H1 (cell line): ENCODE measurements at regions not wholly inside any gene's neighbourhood (a gene's known extent, or its start where the extent isn't known, plus 50 kb on each side); places are given as distances from the start of the nearest gene placed in this dataset.

Experiments used
- CTCF ChIA-PET: fragments of 300-600 bp; sonication (Branson Sonifier 250); formaldehyde crosslinking; loops from one replicate; lab custom pipeline; 2021; ENCODE audit not compliant: partially characterized antibody; lab: Charles Lee
- POLR2A ChIA-PET: fragments of 300-600 bp; sonication (Branson Sonifier 250); formaldehyde crosslinking; loops from one replicate; lab custom pipeline; 2021; ENCODE audit warnings: inconsistent platforms; ENCODE audit not compliant: partially characterized antibody; lab: Charles Lee
- DNase-seq, 2 experiments: peaks; one replicate each; pipeline versions ENCODE4 v3.0.0 to v3.0.0-alpha.2; 2010 to 2022; ENCODE audit warnings: low spot score in 2 of 2, low read depth in 1 of 2, mixed read lengths in 1 of 2
- FAIRE-seq: peaks from 2 replicates; lab custom pipeline; 2011; peaks lifted over from hg19 to GRCh38; lab: Jason Lieb, UNC
- H2AFZ ChIP-seq: 2 replicates; pipeline ENCODE4 v1.8.1; 2012; ENCODE audit warnings: low read length, inconsistent platforms
- H2AK5ac ChIP-seq: 2 replicates; pipeline ENCODE4 v1.6.1; 2013; ENCODE audit warnings: low read depth, low read length
- H2BK120ac ChIP-seq: replicated peaks from 2 replicates; pipeline ENCODE3; 2013; ENCODE audit warnings: low read depth, low read length, inconsistent platforms
- H2BK12ac ChIP-seq: 2 replicates; pipeline ENCODE4 v1.6.1; 2013; ENCODE audit warnings: low read depth, low read length
- H2BK15ac ChIP-seq: 2 replicates; pipeline ENCODE4 v1.6.1; 2013; ENCODE audit warnings: low read length
- H2BK20ac ChIP-seq: 2 replicates; pipeline ENCODE4 v1.6.1; 2013; ENCODE audit warnings: low read length
- H2BK5ac ChIP-seq: 2 replicates; pipeline ENCODE4 v1.6.1; 2013; ENCODE audit warnings: low read depth, low read length
- H3K14ac ChIP-seq: 2 replicates; pipeline ENCODE4 v1.6.1; 2013; ENCODE audit warnings: inconsistent platforms; ENCODE audit not compliant: insufficient read length
- H3K18ac ChIP-seq: 2 replicates; pipeline ENCODE4 v1.6.1; 2013; ENCODE audit warnings: low read length; ENCODE audit errors: extremely low read depth
- H3K23ac ChIP-seq: 2 replicates; pipeline ENCODE4 v1.6.1; 2013; ENCODE audit warnings: inconsistent platforms; ENCODE audit not compliant: insufficient read length
- H3K23me2 ChIP-seq: 2 replicates; pipeline ENCODE4 v1.6.1; 2013; ENCODE audit warnings: low read depth, low read length
- H3K27ac ChIP-seq: 2 replicates; pipeline ENCODE4 v1.6.1; 2011; ENCODE audit warnings: low read depth, low read length, inconsistent platforms
- H3K27me3 ChIP-seq, 4 experiments: replicated peaks in 1 of 4; 1 replicate in 1 of 4; 2 replicates in 3 of 4; pipeline versions ENCODE4 v1.6.1 to v1.8.1; 2011 to 2013; ENCODE audit warnings: low read length in 3 of 4, mild to moderate bottlenecking in 3 of 4, inconsistent platforms in 2 of 4, mixed read lengths in 2 of 4, moderate library complexity in 1 of 4; ENCODE audit not compliant: control insufficient read depth in 3 of 4, insufficient read depth in 3 of 4; ENCODE audit errors: extremely low read depth in 1 of 4
- H3K36me3 ChIP-seq, 4 experiments: 2 replicates each; pipeline versions ENCODE4 v1.6.1 to v1.8.1; 2011 to 2013; ENCODE audit warnings: mild to moderate bottlenecking in 4 of 4, low read length in 3 of 4, moderate library complexity in 2 of 4, control low read depth in 1 of 4, inconsistent platforms in 1 of 4; ENCODE audit not compliant: insufficient read depth in 4 of 4, control insufficient read depth in 2 of 4
- H3K4ac ChIP-seq: replicated peaks from 2 replicates; pipeline ENCODE3; 2013; ENCODE audit warnings: low read length, low read depth, mixed read lengths, inconsistent platforms; ENCODE audit not compliant: insufficient read length
- H3K4me1 ChIP-seq, 4 experiments: replicated peaks in 1 of 4; 1 replicate in 1 of 4; 2 replicates in 3 of 4; pipeline versions ENCODE4 v1.6.1 to v1.8.1; 2011 to 2013; ENCODE audit warnings: low read length in 3 of 4, inconsistent platforms in 2 of 4, mixed read lengths in 1 of 4; ENCODE audit not compliant: insufficient read depth in 4 of 4, control insufficient read depth in 3 of 4
- H3K4me2 ChIP-seq, 2 experiments: 2 replicates each; pipeline versions ENCODE4 v1.6.1 to v1.8.1; 2011 to 2013; ENCODE audit warnings: low read depth in 2 of 2, low read length in 2 of 2, control low read depth in 1 of 2, inconsistent platforms in 1 of 2, mild to moderate bottlenecking in 1 of 2; ENCODE audit not compliant: insufficient read depth in 1 of 2
- H3K4me3 ChIP-seq, 4 experiments: fragments of 200-600, 300-600 bp in 1 of 4; sonication (generic), shearing (Covaris generic), sonication (Bioruptor Twin) in 1 of 4; 2 replicates each; pipeline versions ENCODE4 v1.5.1 to v1.8.1; 2011 to 2016; ENCODE audit warnings: low read length in 4 of 4, low read depth in 3 of 4, control low read depth in 2 of 4, inconsistent platforms in 2 of 4, mild to moderate bottlenecking in 2 of 4, mixed read lengths in 1 of 4, moderate library complexity in 1 of 4; ENCODE audit not compliant: insufficient read depth in 2 of 4; ENCODE audit errors: extremely low read depth in 1 of 4
- H3K56ac ChIP-seq: replicated peaks from 2 replicates; pipeline ENCODE3; 2013; ENCODE audit warnings: low read depth, mild to moderate bottlenecking, mixed read lengths, low read length, inconsistent platforms; ENCODE audit not compliant: insufficient read length
- H3K79me1 ChIP-seq: 2 replicates; pipeline ENCODE4 v1.6.1; 2013; ENCODE audit warnings: low read depth, low read length, control low read depth
- H3K79me2 ChIP-seq, 2 experiments: 2 replicates each; pipeline versions ENCODE4 v1.6.1 to v1.8.1; 2012 to 2013; ENCODE audit warnings: low read length in 2 of 2, mild to moderate bottlenecking in 2 of 2, inconsistent platforms in 1 of 2; ENCODE audit not compliant: insufficient read depth in 2 of 2, control insufficient read depth in 1 of 2
- H3K9ac ChIP-seq, 4 experiments: replicated peaks in 1 of 4; 1 replicate in 1 of 4; 2 replicates in 3 of 4; pipeline versions ENCODE4 v1.6.1 to v1.8.1; 2011 to 2013; ENCODE audit warnings: low read depth in 3 of 4, low read length in 3 of 4, control low read depth in 2 of 4, mild to moderate bottlenecking in 2 of 4, moderate library complexity in 2 of 4, inconsistent platforms in 1 of 4; ENCODE audit errors: extremely low read depth in 1 of 4
- H3K9me3 ChIP-seq, 2 experiments: 2 replicates each; pipeline versions ENCODE4 v1.6.1 to v1.8.1; 2012 to 2013; ENCODE audit warnings: mild to moderate bottlenecking in 2 of 2, moderate library complexity in 2 of 2, control low read depth in 1 of 2, inconsistent platforms in 1 of 2, low read depth in 1 of 2, low read length in 1 of 2, mixed read lengths in 1 of 2; ENCODE audit not compliant: insufficient read depth in 2 of 2
- H4K20me1 ChIP-seq, 2 experiments: replicated peaks in 1 of 2; 2 replicates each; pipeline versions ENCODE3 to v1.8.1; 2011 to 2013; ENCODE audit warnings: inconsistent platforms in 2 of 2, low read length in 2 of 2, mild to moderate bottlenecking in 1 of 2; ENCODE audit not compliant: insufficient read depth in 2 of 2, control insufficient read depth in 1 of 2
- H4K5ac ChIP-seq: 2 replicates; pipeline ENCODE4 v1.6.1; 2013; ENCODE audit warnings: low read length, low read depth, mixed read lengths, inconsistent platforms; ENCODE audit not compliant: insufficient read length
- H4K8ac ChIP-seq: 2 replicates; pipeline ENCODE4 v1.8.0; 2013; ENCODE audit warnings: mild to moderate bottlenecking, moderate library complexity, low read length, inconsistent platforms; ENCODE audit not compliant: insufficient read depth; ENCODE audit errors: extremely low read depth
- H4K91ac ChIP-seq: replicated peaks from 2 replicates; pipeline ENCODE3; 2013; ENCODE audit warnings: low read length, mixed read lengths, inconsistent platforms; ENCODE audit not compliant: insufficient read length
- EGR1 ChIP-seq: IDR thresholded peaks from 2 replicates; pipeline ENCODE4 v1.6.1; 2011; ENCODE audit warnings: low read depth, low read length, borderline replicate concordance
- HDAC2 ChIP-seq, 2 experiments: fragments of 300-600 bp in 1 of 2; sonication (generic) in 1 of 2; IDR thresholded peaks; 2 replicates each; pipeline ENCODE4 v1.6.1; 2011 to 2012; ENCODE audit warnings: low read depth in 2 of 2, low read length in 2 of 2, mild to moderate bottlenecking in 2 of 2, moderate library complexity in 2 of 2, borderline replicate concordance in 1 of 2, inconsistent platforms in 1 of 2
- KDM4A ChIP-seq: IDR thresholded peaks from one replicate; pipeline ENCODE4 v1.7.1; 2012; ENCODE audit warnings: low read depth, mild to moderate bottlenecking, moderate library complexity, low read length, inconsistent platforms; ENCODE audit not compliant: severe bottlenecking
- RBBP5 ChIP-seq: IDR thresholded peaks from 2 replicates; pipeline ENCODE4 v1.7.1; 2012; ENCODE audit warnings: low read depth, mild to moderate bottlenecking, inconsistent platforms, low read length, moderate library complexity, borderline replicate concordance
- SIRT6 ChIP-seq: IDR thresholded peaks from one replicate; pipeline ENCODE4 v1.7.1; 2012; ENCODE audit warnings: low read length, inconsistent platforms
- TBP ChIP-seq: IDR thresholded peaks from 2 replicates; pipeline ENCODE4 v1.6.1; 2011; ENCODE audit warnings: low read depth, low read length, improper control_type of control experiment
- TCF12 ChIP-seq: IDR thresholded peaks from 2 replicates; pipeline ENCODE4 v1.6.1; 2011; ENCODE audit warnings: low read depth, mild to moderate bottlenecking, low read length
- WGBS, 2 experiments: shearing (Covaris generic) in 1 of 2; methylation state at CpG; one replicate each; pipeline versions ENCODE4 v1.1.6 to v1.1.7; 2013 to 2015; ENCODE audit warnings: low lambda C conversion rate in 2 of 2, mixed read lengths in 2 of 2, inconsistent platforms in 1 of 2, low coverage in 1 of 2, missing lambda C conversion rate in 1 of 2; ENCODE audit not compliant: insufficient replicate concordance in 2 of 2, insufficient coverage in 1 of 2, insufficient read length in 1 of 2; ENCODE audit errors: extremely low coverage in 1 of 2, missing lambda C conversion rate in 1 of 2; 5-methylcytosine and 5-hydroxymethylcytosine counted together

GRCh38 chr12:124694250-124694649 is 126.8 kb upstream of the NCOR2 start:
- Histone ChIP-seq H2AFZ (no peak overlapping the region), H4K8ac (no peak overlapping the region), H4K91ac (no peak overlapping the region), H2BK5ac (no peak overlapping the region), H3K18ac (no peak overlapping the region), H3K56ac (no peak overlapping the region), H2BK15ac (no peak overlapping the region), H3K4me3 (no peak overlapping the region), H3K27me3 (no peaks in the 10 kb centered on the region), H3K79me1 (no peaks in the 10 kb centered on the region), H3K23ac (no peak overlapping the region), H2BK20ac (no peak overlapping the region), H3K14ac (no peak overlapping the region), H3K9ac (no peak overlapping the region), H4K5ac (no peak overlapping the region), H3K36me3 (no peaks in the 10 kb centered on the region), H3K4ac (no peak overlapping the region), H3K4me2 (no peak overlapping the region), H2BK120ac (no peak overlapping the region), H3K4me1 (no peaks in the 10 kb centered on the region), H2BK12ac (no peak overlapping the region), H2AK5ac (no peak overlapping the region), H3K23me2 (no peaks in the 10 kb centered on the region), H3K9me3 (no peaks in the 10 kb centered on the region), H3K27ac (no peak overlapping the region), H4K20me1 (no peaks in the 10 kb centered on the region), H3K79me2 (no peaks in the 10 kb centered on the region)
- DNase-seq (no peak), FAIRE-seq (no peak)
- 75% methylated on average over 5 of the region's 5 CpGs; no CpG with 5 or more reads in 1 of the 2 experiments for WGBS, 2 experiments
- ChIA-PET CTCF (interaction anchor here (0.5 to 2.2 kb wide), 7 partner anchors 11 to 83 kb away, joined by 3 to 8 read pairs (median 3); no protein-coding TSS in a partner anchor), POLR2A (interaction anchor here (1.0 to 1.5 kb wide), 3 partner anchors 9 to 18 kb away, joined by 3 to 4 read pairs (median 4); no protein-coding TSS in a partner anchor)
- no peak for TF ChIP-seq EGR1
- no peak for TF ChIP-seq HDAC2 (IDR thresholded peaks at IDR 0.05; ENCODE audit: borderline replicate concordance in 1 of 2, low read depth in 2 of 2, low read length in 2 of 2)
- no peak for TF ChIP-seq TBP
- TF ChIP-seq SIRT6: no peak
- TF ChIP-seq RBBP5: no peak
- TF ChIP-seq TCF12: no peak
- TF ChIP-seq KDM4A: no peak
